ENCODE measurements at regions not wholly inside any gene's neighbourhood (a gene's known extent, or its start where the extent isn't known, plus 50 kb on each side); places are given as distances from the start of the nearest gene placed in this dataset.

DNA sequence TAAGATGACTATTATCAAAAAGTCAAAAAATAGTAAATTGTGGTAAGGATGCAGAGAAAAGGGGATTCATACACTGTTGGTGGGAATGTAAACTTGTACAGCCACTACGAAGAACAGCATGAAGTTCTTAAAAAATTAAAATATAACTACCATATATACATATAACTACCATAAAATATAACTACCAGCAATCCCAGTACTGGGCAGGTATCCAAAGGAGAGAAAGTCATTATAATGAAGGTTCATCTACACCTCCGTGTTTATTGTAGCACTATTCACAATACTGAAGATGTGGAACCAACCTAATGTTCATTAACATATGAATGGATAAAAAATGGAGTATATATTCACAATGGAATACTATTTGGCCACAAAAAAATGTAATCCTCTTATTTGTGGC, 360.9 kb upstream of the CT83 start:
- H3K9me2 ChIP-seq (replicated peaks; ENCODE audit: low read length), result no peaks in the 10 kb centered on the region
- no peaks in the 10 kb centered on the region for H3F3A ChIP-seq (ENCODE audit: low read length, unreplicated experiment)
- ChIA-PET CTCF (no interaction called here), POLR2A (ENCODE audit: unreplicated experiment) (no interaction called here)
- no TSS peak for BruUV-seq (replicated peaks)
- intact Hi-C loops (cut with micrococcal nuclease), result no loop called here
- no peaks in the 10 kb centered on the region for H3K79me2 ChIP-seq (ENCODE audit: low read length)
- H3K9me3 ChIP-seq (ENCODE audit: low read length), result no peaks in the 10 kb centered on the region
- no peak overlapping the region for H3K27ac ChIP-seq (ENCODE audit: low read length)
- no peak for DNase-seq
- no peak overlapping the region for H3K9ac ChIP-seq (ENCODE audit: low read length)
- no peak overlapping the region for H3K4me2 ChIP-seq (ENCODE audit: low read length)
- TF ChIP-seq, protein P1, sequence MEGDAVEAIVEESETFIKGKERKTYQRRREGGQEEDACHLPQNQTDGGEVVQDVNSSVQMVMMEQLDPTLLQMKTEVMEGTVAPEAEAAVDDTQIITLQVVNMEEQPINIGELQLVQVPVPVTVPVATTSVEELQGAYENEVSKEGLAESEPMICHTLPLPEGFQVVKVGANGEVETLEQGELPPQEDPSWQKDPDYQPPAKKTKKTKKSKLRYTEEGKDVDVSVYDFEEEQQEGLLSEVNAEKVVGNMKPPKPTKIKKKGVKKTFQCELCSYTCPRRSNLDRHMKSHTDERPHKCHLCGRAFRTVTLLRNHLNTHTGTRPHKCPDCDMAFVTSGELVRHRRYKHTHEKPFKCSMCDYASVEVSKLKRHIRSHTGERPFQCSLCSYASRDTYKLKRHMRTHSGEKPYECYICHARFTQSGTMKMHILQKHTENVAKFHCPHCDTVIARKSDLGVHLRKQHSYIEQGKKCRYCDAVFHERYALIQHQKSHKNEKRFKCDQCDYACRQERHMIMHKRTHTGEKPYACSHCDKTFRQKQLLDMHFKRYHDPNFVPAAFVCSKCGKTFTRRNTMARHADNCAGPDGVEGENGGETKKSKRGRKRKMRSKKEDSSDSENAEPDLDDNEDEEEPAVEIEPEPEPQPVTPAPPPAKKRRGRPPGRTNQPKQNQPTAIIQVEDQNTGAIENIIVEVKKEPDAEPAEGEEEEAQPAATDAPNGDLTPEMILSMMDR (conservative IDR thresholded peaks at IDR 0.05; ENCODE audit: low read depth, low read length), result no peak
- no peak for TF ChIP-seq EZH2 (IDR thresholded peaks at IDR 0.05; ENCODE audit: low read length, unreplicated experiment)
- TF ChIP-seq EZH2phosphoT487 (IDR thresholded peaks at IDR 0.05; ENCODE audit: borderline replicate concordance, low read length), result no peak
- H4K20me1 ChIP-seq (ENCODE audit: low read length), result no peaks in the 10 kb centered on the region
- no peaks in the 10 kb centered on the region for H3K36me3 ChIP-seq (ENCODE audit: low read depth, low read length)
- no peaks in the 10 kb centered on the region for H3K27me3 ChIP-seq (ENCODE audit: low read length)
- H3K4me1 ChIP-seq (ENCODE audit: insufficient read depth, low read length), result no peaks in the 10 kb centered on the region
- H3K4me3 ChIP-seq (ENCODE audit: low read length), result no peak overlapping the region
- ATAC-seq, result no peak
- no peak overlapping the region for H2AFZ ChIP-seq (ENCODE audit: low read length)

DNA sequence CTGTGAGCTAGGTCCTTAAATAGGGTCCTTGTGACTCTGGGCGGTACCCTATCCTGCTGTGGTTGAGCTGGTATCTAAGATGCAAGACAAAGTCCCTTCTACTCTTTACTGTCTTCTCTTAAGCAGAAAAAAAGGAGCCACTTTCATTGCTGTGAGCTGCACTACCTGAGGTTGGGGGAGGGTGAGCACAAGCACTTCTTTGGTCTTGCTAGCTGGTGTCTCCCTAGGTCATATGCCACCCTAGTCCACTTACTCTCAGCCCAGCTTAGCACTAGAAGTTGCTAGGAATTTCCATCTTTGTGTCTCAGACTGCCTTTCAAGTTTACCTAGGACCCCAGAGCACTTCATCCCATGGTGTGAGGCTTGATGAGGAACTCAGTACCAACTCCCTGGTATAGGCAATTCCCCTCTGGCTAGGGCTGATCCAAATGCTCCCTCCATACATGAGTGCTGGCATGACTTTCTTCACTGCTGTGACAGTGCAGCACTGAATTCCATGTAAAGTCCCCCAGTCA, 343.6 kb upstream of the CT83 start:
- intact Hi-C loops (cut with micrococcal nuclease), result no loop called here
- Histone ChIP-seq H2AFZ (ENCODE audit: low read length) (no peak overlapping the region), H3K9me3 (ENCODE audit: low read length) (no peaks in the 10 kb centered on the region), H4K20me1 (ENCODE audit: low read length) (no peaks in the 10 kb centered on the region), H3F3A (ENCODE audit: low read length, unreplicated experiment) (no peaks in the 10 kb centered on the region), H3K27me3 (ENCODE audit: low read length) (no peaks in the 10 kb centered on the region), H3K4me1 (ENCODE audit: insufficient read depth, low read length) (no peaks in the 10 kb centered on the region), H3K27ac (ENCODE audit: low read length) (no peak overlapping the region), H3K4me2 (ENCODE audit: low read length) (no peak overlapping the region), H3K36me3 (ENCODE audit: low read depth, low read length) (no peaks in the 10 kb centered on the region), H3K4me3 (ENCODE audit: low read length) (no peak overlapping the region), H3K79me2 (ENCODE audit: low read length) (no peaks in the 10 kb centered on the region), H3K9ac (ENCODE audit: low read length) (no peak overlapping the region), H3K9me2 (replicated peaks; ENCODE audit: low read length) (no peaks in the 10 kb centered on the region)
- BruUV-seq (replicated peaks), result no TSS peak
- ChIA-PET POLR2A (ENCODE audit: unreplicated experiment) (no interaction called here), CTCF (no interaction called here)
- no peak for DNase-seq
- no peak for ATAC-seq
- TF ChIP-seq EZH2phosphoT487 (IDR thresholded peaks at IDR 0.05; ENCODE audit: borderline replicate concordance, low read length) (no peak), EZH2 (IDR thresholded peaks at IDR 0.05; ENCODE audit: low read length, unreplicated experiment) (no peak)
- TF ChIP-seq, protein P1 (conservative IDR thresholded peaks at IDR 0.05; ENCODE audit: low read depth, low read length), result no peak

DNA sequence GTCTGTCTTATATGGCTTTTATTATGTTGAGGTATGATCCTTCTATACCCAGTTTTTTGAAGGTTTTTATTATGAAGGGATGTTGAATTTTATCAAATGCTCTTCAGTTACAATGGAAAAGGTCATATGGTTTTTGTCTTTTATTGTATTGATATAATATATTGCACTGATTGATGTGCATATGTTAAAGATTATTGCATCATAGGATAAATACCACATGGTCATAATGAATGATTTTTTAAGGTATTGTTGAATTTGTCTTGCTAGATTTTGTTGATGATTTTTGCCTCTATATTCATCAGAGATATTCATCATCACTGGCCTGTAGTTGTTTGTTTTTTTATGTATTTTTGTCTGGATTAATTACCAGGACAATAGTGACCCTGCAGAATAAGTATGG, 339.2 kb upstream of the CT83 start:
- no TSS peak for BruUV-seq (replicated peaks)
- H3F3A ChIP-seq (ENCODE audit: low read length, unreplicated experiment), result no peaks in the 10 kb centered on the region
- no peak for ATAC-seq

More for the DNA sequence above, 339.2 kb upstream of the CT83 start:
- H2AFZ ChIP-seq (ENCODE audit: low read length), result no peak overlapping the region
- intact Hi-C loops (cut with micrococcal nuclease), result no loop called here
- H3K9me2 ChIP-seq (replicated peaks; ENCODE audit: low read length), result no peaks in the 10 kb centered on the region
- no peaks in the 10 kb centered on the region for H3K9me3 ChIP-seq (ENCODE audit: low read length)
- DNase-seq, result no peak
- H4K20me1 ChIP-seq (ENCODE audit: low read length), result no peaks in the 10 kb centered on the region
- H3K4me3 ChIP-seq (ENCODE audit: low read length), result no peak overlapping the region
- no peak overlapping the region for H3K27ac ChIP-seq (ENCODE audit: low read length)
- H3K9ac ChIP-seq (ENCODE audit: low read length), result no peak overlapping the region
- H3K79me2 ChIP-seq (ENCODE audit: low read length), result no peaks in the 10 kb centered on the region
- H3K4me1 ChIP-seq (ENCODE audit: insufficient read depth, low read length), result no peaks in the 10 kb centered on the region
- H3K36me3 ChIP-seq (ENCODE audit: low read depth, low read length), result no peaks in the 10 kb centered on the region
- CTCF ChIA-PET, result no interaction called here
- no peaks in the 10 kb centered on the region for H3K27me3 ChIP-seq (ENCODE audit: low read length)
- H3K4me2 ChIP-seq (ENCODE audit: low read length), result no peak overlapping the region
- TF ChIP-seq, protein P1 (conservative IDR thresholded peaks at IDR 0.05; ENCODE audit: low read depth, low read length), result no peak
- TF ChIP-seq EZH2phosphoT487 (IDR thresholded peaks at IDR 0.05; ENCODE audit: borderline replicate concordance, low read length) (no peak), EZH2 (IDR thresholded peaks at IDR 0.05; ENCODE audit: low read length, unreplicated experiment) (no peak)
- POLR2A ChIA-PET (ENCODE audit: unreplicated experiment), result no interaction called here
